ENCODE measurements at regions not wholly inside any gene's neighbourhood (a gene's known extent, or its start where the extent isn't known, plus 50 kb on each side); places are given as distances from the start of the nearest gene placed in this dataset.

DNA sequence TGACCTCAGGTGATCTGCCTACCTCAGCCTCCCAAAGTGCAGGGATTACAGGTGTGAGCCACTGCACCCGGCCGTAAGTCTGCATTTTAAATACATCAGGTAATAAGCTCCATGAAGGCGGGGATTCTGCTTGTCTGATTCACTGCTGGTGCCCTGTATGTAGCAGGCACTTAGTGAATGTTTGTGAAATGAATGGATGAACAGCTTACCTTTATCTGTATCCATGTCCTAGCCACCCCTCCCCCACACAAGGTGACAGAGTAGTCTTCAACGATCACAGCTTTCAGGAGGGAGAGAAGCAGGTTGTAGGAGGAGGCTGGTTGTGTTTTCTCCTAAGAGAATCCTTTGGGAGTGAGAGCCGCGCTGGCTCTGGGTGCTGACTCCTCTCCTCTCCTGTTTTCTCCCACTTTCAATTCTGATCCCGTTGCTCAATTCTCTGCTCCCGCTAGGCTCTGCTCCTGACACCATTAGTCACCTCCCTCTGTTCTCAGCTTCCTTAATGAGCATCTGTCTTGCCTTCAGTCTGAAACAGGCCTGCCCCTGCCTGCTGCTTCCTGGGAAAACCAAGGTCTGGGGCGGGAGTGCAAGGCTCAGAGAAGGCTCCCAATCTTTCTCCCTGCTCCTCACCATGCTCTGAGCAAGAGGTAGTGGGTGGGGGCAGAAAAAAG, 88.8 kb upstream of the CTNNA1 start:
- Mint-ChIP-seq H3K9me3 (ENCODE audit: unreplicated experiment) (no peaks in the 10 kb centered on the region), H3K36me3 (ENCODE audit: low read depth, unreplicated experiment) (no peaks in the 10 kb centered on the region), H3K27ac (ENCODE audit: unreplicated experiment) (no peak overlapping the region), H3K27me3 (ENCODE audit: unreplicated experiment) (peaks cover 9% of the 10 kb centered on the region), H3K4me3 (ENCODE audit: unreplicated experiment) (no peak overlapping the region), H3K4me1 (ENCODE audit: unreplicated experiment) (peaks cover 9% of the 10 kb centered on the region)
- no peak for TF ChIP-seq CTCF (IDR thresholded peaks at IDR 0.05; ENCODE audit: unreplicated experiment)
- DNase-seq (ENCODE audit: low spot score): no peak

DNA sequence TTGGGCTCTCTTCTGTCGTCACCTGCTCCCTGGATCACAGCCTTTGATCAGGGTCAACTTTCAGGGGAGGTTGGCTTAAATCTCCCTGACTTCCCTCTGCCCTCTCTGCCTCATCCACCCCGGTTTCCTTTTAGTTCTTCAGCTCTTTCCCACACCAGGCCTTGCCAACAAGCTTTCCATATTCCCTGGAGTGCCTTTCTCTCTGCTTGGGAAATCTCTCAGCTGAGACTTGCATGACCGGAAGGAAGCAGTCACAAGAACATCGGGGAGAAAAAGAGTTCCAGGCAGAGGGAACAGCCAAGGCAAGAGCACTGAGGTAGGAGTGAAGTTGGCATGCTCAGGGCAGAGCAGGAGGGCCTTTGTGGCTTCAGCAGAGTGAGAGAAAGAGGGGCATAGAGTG, 88.4 kb upstream of the HSPA9 start:
- Mint-ChIP-seq H3K27ac (ENCODE audit: unreplicated experiment) (no peak overlapping the region), H3K36me3 (ENCODE audit: low read depth, unreplicated experiment) (no peaks in the 10 kb centered on the region), H3K4me3 (ENCODE audit: unreplicated experiment) (no peak overlapping the region), H3K9me3 (ENCODE audit: unreplicated experiment) (no peaks in the 10 kb centered on the region), H3K27me3 (ENCODE audit: unreplicated experiment) (peaks cover 9% of the 10 kb centered on the region), H3K4me1 (ENCODE audit: unreplicated experiment) (peaks cover 9% of the 10 kb centered on the region)
- no peak for TF ChIP-seq CTCF (IDR thresholded peaks at IDR 0.05; ENCODE audit: unreplicated experiment)
- no peak for DNase-seq (ENCODE audit: low spot score)

- H3K27me3 Mint-ChIP-seq (ENCODE audit: unreplicated experiment): peaks cover 9% of the 10 kb centered on the region
- peaks cover 9% of the 10 kb centered on the region for H3K4me1 Mint-ChIP-seq (ENCODE audit: unreplicated experiment)
These were observed 87.8 kb upstream of the HSPA9 start for GRCh38 chr5:138663009-138663408.

GRCh38 chr5:138662599-138662998, 87.4 kb upstream of the HSPA9 start:
- H3K27ac Mint-ChIP-seq (ENCODE audit: unreplicated experiment): no peak overlapping the region
- H3K9me3 Mint-ChIP-seq (ENCODE audit: unreplicated experiment): no peaks in the 10 kb centered on the region
- H3K4me3 Mint-ChIP-seq (ENCODE audit: unreplicated experiment): no peak overlapping the region
- H3K27me3 Mint-ChIP-seq (ENCODE audit: unreplicated experiment): peaks cover 9% of the 10 kb centered on the region
- H3K4me1 Mint-ChIP-seq (ENCODE audit: unreplicated experiment): peaks cover 9% of the 10 kb centered on the region
- TF ChIP-seq CTCF (IDR thresholded peaks at IDR 0.05; ENCODE audit: unreplicated experiment): no peak
- no peak for DNase-seq (ENCODE audit: low spot score)
- no peaks in the 10 kb centered on the region for H3K36me3 Mint-ChIP-seq (ENCODE audit: low read depth, unreplicated experiment)

More at GRCh38 chr5:138663009-138663408, 87.8 kb upstream of the HSPA9 start:
- no peaks in the 10 kb centered on the region for H3K9me3 Mint-ChIP-seq (ENCODE audit: unreplicated experiment)
- no peak overlapping the region for H3K27ac Mint-ChIP-seq (ENCODE audit: unreplicated experiment)
- H3K36me3 Mint-ChIP-seq (ENCODE audit: low read depth, unreplicated experiment): no peaks in the 10 kb centered on the region
- no peak for DNase-seq (ENCODE audit: low spot score)
- H3K4me3 Mint-ChIP-seq (ENCODE audit: unreplicated experiment): no peak overlapping the region
- no peak for TF ChIP-seq CTCF (IDR thresholded peaks at IDR 0.05; ENCODE audit: unreplicated experiment)

- Mint-ChIP-seq H3K27ac (ENCODE audit: unreplicated experiment) (no peak overlapping the region), H3K4me3 (ENCODE audit: unreplicated experiment) (no peak overlapping the region), H3K36me3 (ENCODE audit: low read depth, unreplicated experiment) (no peaks in the 10 kb centered on the region), H3K27me3 (ENCODE audit: unreplicated experiment) (peaks cover 8% of the 10 kb centered on the region), H3K9me3 (ENCODE audit: unreplicated experiment) (no peaks in the 10 kb centered on the region), H3K4me1 (ENCODE audit: unreplicated experiment) (peaks cover 9% of the 10 kb centered on the region)
- no peak for TF ChIP-seq CTCF (IDR thresholded peaks at IDR 0.05; ENCODE audit: unreplicated experiment)
- no peak for DNase-seq (ENCODE audit: low spot score)
These were observed 86.8 kb upstream of the HSPA9 start for GRCh38 chr5:138661991-138662434.

Data from endothelial cell (in vitro differentiated cells).